ENCODE measurements at regions not wholly inside any gene's neighbourhood (a gene's known extent, or its start where the extent isn't known, plus 50 kb on each side); places are given as distances from the start of the nearest gene placed in this dataset.
"Not testable (repeated sequence)": the region's sequence is repeated elsewhere in the genome, so short reads cannot be mapped to it uniquely, and the experiment has no call there.

GRCh38 chr1:106378261-106378660, 678.2 kb upstream of the PRMT6 start:
- ChIA-PET POLR2A (no interaction called here), CTCF (no interaction called here)
- intact Hi-C loops (cut with micrococcal nuclease; ENCODE audit: unreplicated experiment) = no loop called here
- no peaks in the 10 kb centered on the region for H3K36me3 ChIP-seq (ENCODE audit: control insufficient read depth, insufficient read depth, low read length)
- no peak overlapping the region for H3K4me3 ChIP-seq (ENCODE audit: low read depth, low read length)
- no peaks in the 10 kb centered on the region for H3K36me3 Mint-ChIP-seq (ENCODE audit: insufficient read depth, unreplicated experiment)
- no peaks in the 10 kb centered on the region for H3K27me3 ChIP-seq (replicated peaks; ENCODE audit: control insufficient read depth, insufficient read depth, low read length)
- no peaks in the 10 kb centered on the region for H3K27me3 Mint-ChIP-seq (ENCODE audit: insufficient read depth, unreplicated experiment)
- H3K9me3 Mint-ChIP-seq (ENCODE audit: unreplicated experiment) = peaks cover 7% of the 10 kb centered on the region
- no peak overlapping the region for H3K4me3 Mint-ChIP-seq (ENCODE audit: unreplicated experiment)
- DNase-seq = no peak
- BruUV-seq (replicated peaks) = no TSS peak
- no peaks in the 10 kb centered on the region for H3K4me1 ChIP-seq
- TF ChIP-seq CTCF (IDR thresholded peaks at IDR 0.05; ENCODE audit: insufficient read depth in 1 of 2, low read depth in 1 of 2, low read length in 1 of 2, severe bottlenecking in 1 of 2, unreplicated experiment in 1 of 2) = no peak
- no peaks in the 10 kb centered on the region for H3K9me3 ChIP-seq
- no peaks in the 10 kb centered on the region for H3K4me1 Mint-ChIP-seq (ENCODE audit: low read depth, unreplicated experiment)
- H3K27ac Mint-ChIP-seq (ENCODE audit: unreplicated experiment) = no peak overlapping the region

- Mint-ChIP-seq H3K4me1 (ENCODE audit: low read depth, unreplicated experiment) (no peaks in the 10 kb centered on the region), H3K36me3 (ENCODE audit: insufficient read depth, unreplicated experiment) (no peaks in the 10 kb centered on the region), H3K9me3 (ENCODE audit: unreplicated experiment) (no peaks in the 10 kb centered on the region), H3K27ac (ENCODE audit: unreplicated experiment) (no peak overlapping the region), H3K4me3 (ENCODE audit: unreplicated experiment) (no peak overlapping the region), H3K27me3 (ENCODE audit: insufficient read depth, unreplicated experiment) (no peaks in the 10 kb centered on the region)
- no TSS peak for BruUV-seq (replicated peaks)
- Histone ChIP-seq H3K4me1 (no peaks in the 10 kb centered on the region), H3K9me3 (no peaks in the 10 kb centered on the region), H3K4me3 (ENCODE audit: low read depth, low read length) (no peak overlapping the region), H3K36me3 (ENCODE audit: control insufficient read depth, insufficient read depth, low read length) (no peaks in the 10 kb centered on the region), H3K27me3 (replicated peaks; ENCODE audit: control insufficient read depth, insufficient read depth, low read length) (no peaks in the 10 kb centered on the region)
- DNase-seq = no peak
- no peak for TF ChIP-seq CTCF (IDR thresholded peaks at IDR 0.05; ENCODE audit: insufficient read depth in 1 of 2, low read depth in 1 of 2, low read length in 1 of 2, severe bottlenecking in 1 of 2, unreplicated experiment in 1 of 2)
- ChIA-PET CTCF (no interaction called here), POLR2A (no interaction called here)
- intact Hi-C loops (cut with micrococcal nuclease; ENCODE audit: unreplicated experiment) = no loop called here
These were observed 675.7 kb upstream of the PRMT6 start for GRCh38 chr1:106380772-106381171.

GRCh38 chr1:106389160-106389559, 667.3 kb upstream of the PRMT6 start:
- H3K4me1 ChIP-seq; intact Hi-C loops (cut with micrococcal nuclease; ENCODE audit: unreplicated experiment); H3K27me3 ChIP-seq (replicated peaks; ENCODE audit: control insufficient read depth, insufficient read depth, low read length); BruUV-seq (replicated peaks); POLR2A ChIA-PET; H3K27me3 Mint-ChIP-seq (ENCODE audit: insufficient read depth, unreplicated experiment); H3K27ac Mint-ChIP-seq (ENCODE audit: unreplicated experiment); H3K9me3 ChIP-seq; H3K9me3 Mint-ChIP-seq (ENCODE audit: unreplicated experiment); H3K4me3 ChIP-seq (ENCODE audit: low read depth, low read length); DNase-seq; H3K4me1 Mint-ChIP-seq (ENCODE audit: low read depth, unreplicated experiment); H3K4me3 Mint-ChIP-seq (ENCODE audit: unreplicated experiment); H3K36me3 Mint-ChIP-seq (ENCODE audit: insufficient read depth, unreplicated experiment); CTCF ChIA-PET; H3K36me3 ChIP-seq (ENCODE audit: control insufficient read depth, insufficient read depth, low read length): not testable (repeated sequence)

GRCh38 chr1:106393046-106393445, 663.4 kb upstream of the PRMT6 start:
- DNase-seq = no peak
- Histone ChIP-seq H3K36me3 (ENCODE audit: control insufficient read depth, insufficient read depth, low read length) (no peaks in the 10 kb centered on the region), H3K27me3 (replicated peaks; ENCODE audit: control insufficient read depth, insufficient read depth, low read length) (no peaks in the 10 kb centered on the region), H3K4me1 (no peaks in the 10 kb centered on the region), H3K4me3 (ENCODE audit: low read depth, low read length) (no peak overlapping the region), H3K9me3 (no peaks in the 10 kb centered on the region)
- H3K27ac Mint-ChIP-seq (ENCODE audit: unreplicated experiment) = no peak overlapping the region
- no peaks in the 10 kb centered on the region for H3K9me3 Mint-ChIP-seq (ENCODE audit: unreplicated experiment)
- intact Hi-C loops (cut with micrococcal nuclease; ENCODE audit: unreplicated experiment) = no loop called here
- ChIA-PET POLR2A (no interaction called here), CTCF (no interaction called here)
- no peaks in the 10 kb centered on the region for H3K36me3 Mint-ChIP-seq (ENCODE audit: insufficient read depth, unreplicated experiment)
- H3K27me3 Mint-ChIP-seq (ENCODE audit: insufficient read depth, unreplicated experiment) = peaks cover 2% of the 10 kb centered on the region
- H3K4me3 Mint-ChIP-seq (ENCODE audit: unreplicated experiment) = no peak overlapping the region
- no TSS peak for BruUV-seq (replicated peaks)
- no peak for TF ChIP-seq CTCF (IDR thresholded peaks at IDR 0.05; ENCODE audit: insufficient read depth in 1 of 2, low read depth in 1 of 2, low read length in 1 of 2, severe bottlenecking in 1 of 2, unreplicated experiment in 1 of 2)
- no peaks in the 10 kb centered on the region for H3K4me1 Mint-ChIP-seq (ENCODE audit: low read depth, unreplicated experiment)
